Stomach smooth muscle (tissue), 2 donors: ENCODE measurements at regions not wholly inside any gene's neighbourhood (a gene's known extent, or its start where the extent isn't known, plus 50 kb on each side); places are given as distances from the start of the nearest gene placed in this dataset.
"Not testable (repeated sequence)": the region's sequence is repeated elsewhere in the genome, so short reads cannot be mapped to it uniquely, and the experiment has no call there.

Experiments
- H3K27ac ChIP-seq: one replicate; pipeline ENCODE4 v1.7.0; 2013; ENCODE audit warnings: mild to moderate bottlenecking, low read length, inconsistent platforms
- H3K27me3 ChIP-seq, 2 donors: one replicate each; pipeline ENCODE4 v1.7.0; 2013; ENCODE audit warnings: low read length in 2 of 2; ENCODE audit not compliant: insufficient read depth in 2 of 2, control insufficient read depth in 1 of 2
- H3K36me3 ChIP-seq, 2 donors: one replicate each; pipeline ENCODE4 v1.7.0; 2013; ENCODE audit warnings: low read length in 2 of 2; ENCODE audit not compliant: control insufficient read depth in 2 of 2, insufficient read depth in 2 of 2
- H3K4me1 ChIP-seq: one replicate; pipeline ENCODE4 v1.7.0; 2013; ENCODE audit warnings: low read length; ENCODE audit not compliant: control insufficient read depth, insufficient read depth
- H3K4me3 ChIP-seq, 2 donors: one replicate each; pipeline ENCODE4 v1.7.0; 2013; ENCODE audit warnings: low read length in 2 of 2
- H3K9ac ChIP-seq, 2 donors: one replicate each; pipeline ENCODE4 v1.7.0; 2013; ENCODE audit warnings: low read length in 2 of 2, mild to moderate bottlenecking in 1 of 2
- H3K9me3 ChIP-seq, 2 donors: one replicate each; pipeline ENCODE4 v1.7.0; 2013; ENCODE audit warnings: low read length in 2 of 2; ENCODE audit not compliant: control insufficient read depth in 2 of 2
- donor health status: healthy.
- donor health status: Pancreatic carcinoma.

DNA sequence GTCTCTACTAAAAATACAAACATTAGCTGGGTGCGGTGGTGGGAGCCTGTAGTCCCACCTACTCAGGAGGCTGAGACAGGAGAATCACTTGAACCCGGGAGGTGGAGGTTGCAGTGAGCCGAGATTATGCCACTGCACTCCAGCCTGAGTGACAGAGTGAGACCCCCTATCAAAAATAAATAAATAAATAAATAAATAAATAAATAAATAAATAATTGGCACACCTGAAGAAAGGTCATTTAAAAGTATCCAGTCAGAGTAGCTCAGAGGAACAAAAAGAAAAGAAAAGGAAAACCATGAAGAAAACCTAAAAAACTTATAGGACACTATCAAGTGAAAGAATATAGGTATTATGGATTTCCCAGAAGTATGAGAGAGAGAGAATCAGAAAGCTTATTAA, 330.1 kb upstream of the AR start:
- H3K27me3 ChIP-seq, H3K9me3 ChIP-seq, H3K9ac ChIP-seq, H3K27ac ChIP-seq, H3K4me3 ChIP-seq, H3K36me3 ChIP-seq, H3K4me1 ChIP-seq: not testable (repeated sequence)

DNA sequence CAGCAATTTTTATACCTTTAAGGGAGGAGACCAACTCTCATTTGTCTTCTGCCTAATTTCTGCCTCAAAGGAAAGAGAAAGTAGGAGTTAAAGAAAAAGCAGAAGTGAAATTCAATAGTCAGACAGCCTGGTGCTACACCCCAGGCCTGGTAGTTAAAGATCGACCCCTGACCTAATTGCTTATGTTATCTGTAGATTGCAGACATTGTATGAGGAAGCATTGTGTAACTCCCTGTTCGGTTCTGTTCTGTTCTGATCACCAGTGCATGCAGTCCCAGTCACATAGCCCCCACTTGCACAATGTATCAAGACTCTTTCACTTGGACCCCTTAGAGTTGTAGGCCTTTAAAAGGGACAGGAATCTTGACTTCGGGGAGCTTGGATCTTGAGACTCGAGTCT, 335.9 kb upstream of the AR start:
- H3K27ac ChIP-seq = no peak overlapping the region
- H3K36me3 ChIP-seq = no peaks in the 10 kb centered on the region
- no peaks in the 10 kb centered on the region for H3K9me3 ChIP-seq
- H3K4me3 ChIP-seq = no peak overlapping the region
- H3K9ac ChIP-seq = no peak overlapping the region
- H3K4me1 ChIP-seq = no peaks in the 10 kb centered on the region
- H3K27me3 ChIP-seq = no peaks in the 10 kb centered on the region

DNA sequence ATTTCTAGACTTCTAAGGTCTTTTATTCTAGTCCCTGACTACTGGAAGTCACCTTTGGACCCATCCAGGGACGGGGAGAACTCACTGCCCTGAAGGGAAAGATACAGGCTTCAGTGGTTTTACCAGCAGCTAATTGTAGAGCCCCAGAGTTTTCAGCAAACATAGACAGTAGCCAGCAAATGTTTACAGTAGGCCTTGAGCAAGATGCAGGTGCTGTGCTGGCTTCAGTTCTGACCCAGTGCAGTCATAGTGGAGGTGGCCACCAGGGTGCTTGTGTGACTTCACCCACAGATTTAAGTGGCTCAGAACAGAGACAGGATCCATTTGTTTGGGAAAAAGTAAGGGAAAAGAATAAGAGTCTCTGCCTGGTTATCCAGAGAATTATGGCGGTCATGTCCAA, 384.4 kb upstream of the AR start:
- H3K9ac ChIP-seq = no peak overlapping the region
- H3K36me3 ChIP-seq = no peaks in the 10 kb centered on the region
- H3K9me3 ChIP-seq = no peaks in the 10 kb centered on the region
- H3K4me3 ChIP-seq = no peak overlapping the region
- no peaks in the 10 kb centered on the region for H3K4me1 ChIP-seq
- no peaks in the 10 kb centered on the region for H3K27me3 ChIP-seq
- H3K27ac ChIP-seq = no peak overlapping the region

DNA sequence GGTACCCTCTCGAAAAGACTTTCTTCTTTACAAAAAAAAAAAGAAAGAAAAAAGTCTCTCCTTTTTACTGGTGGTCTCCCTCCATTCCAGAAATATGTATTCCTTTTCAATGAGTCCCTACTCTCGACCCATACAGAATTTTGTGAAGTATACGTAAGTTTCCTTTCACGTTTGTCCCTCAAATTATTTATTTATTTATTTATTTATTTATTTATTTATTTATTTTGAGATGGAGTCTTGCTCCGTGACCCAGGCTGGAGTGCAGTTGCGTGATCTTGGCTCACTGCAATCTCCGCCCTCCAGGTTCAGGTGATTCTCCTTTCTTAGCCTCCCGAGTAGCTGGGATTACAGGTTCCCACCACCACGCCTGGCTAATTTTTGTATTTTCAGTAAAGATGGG, 429.2 kb upstream of the AR start:
- Histone ChIP-seq H3K4me3 (no peak overlapping the region), H3K9ac (no peak overlapping the region), H3K9me3 (peaks cover 0 to 4% of the 10 kb centered on the region in 2 donors), H3K27ac (no peak overlapping the region), H3K4me1 (no peaks in the 10 kb centered on the region), H3K27me3 (no peaks in the 10 kb centered on the region), H3K36me3 (no peaks in the 10 kb centered on the region)

DNA sequence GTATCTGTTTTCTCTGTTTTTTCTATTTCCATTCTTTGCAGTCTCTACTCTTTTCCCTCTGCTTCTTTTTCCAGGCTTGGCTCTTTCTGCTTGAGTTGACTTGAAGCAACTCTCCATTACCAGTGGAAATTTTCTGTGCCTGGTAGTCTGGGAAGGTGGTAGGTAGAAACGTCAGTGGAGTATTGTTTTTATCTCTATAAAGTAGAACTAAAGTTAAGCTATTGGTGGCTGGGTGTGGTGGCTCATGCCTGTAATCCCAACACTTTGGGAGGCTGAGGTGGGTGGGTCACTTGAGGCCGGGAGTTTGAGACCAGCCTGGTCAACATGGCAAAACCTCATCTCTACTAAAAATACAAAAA, 438.1 kb upstream of the AR start:
- Histone ChIP-seq H3K9ac (no peak overlapping the region), H3K36me3 (no peaks in the 10 kb centered on the region), H3K27me3 (no peaks in the 10 kb centered on the region), H3K4me3 (no peak overlapping the region), H3K4me1 (no peaks in the 10 kb centered on the region), H3K9me3 (no peaks in the 10 kb centered on the region), H3K27ac (no peak overlapping the region)

DNA sequence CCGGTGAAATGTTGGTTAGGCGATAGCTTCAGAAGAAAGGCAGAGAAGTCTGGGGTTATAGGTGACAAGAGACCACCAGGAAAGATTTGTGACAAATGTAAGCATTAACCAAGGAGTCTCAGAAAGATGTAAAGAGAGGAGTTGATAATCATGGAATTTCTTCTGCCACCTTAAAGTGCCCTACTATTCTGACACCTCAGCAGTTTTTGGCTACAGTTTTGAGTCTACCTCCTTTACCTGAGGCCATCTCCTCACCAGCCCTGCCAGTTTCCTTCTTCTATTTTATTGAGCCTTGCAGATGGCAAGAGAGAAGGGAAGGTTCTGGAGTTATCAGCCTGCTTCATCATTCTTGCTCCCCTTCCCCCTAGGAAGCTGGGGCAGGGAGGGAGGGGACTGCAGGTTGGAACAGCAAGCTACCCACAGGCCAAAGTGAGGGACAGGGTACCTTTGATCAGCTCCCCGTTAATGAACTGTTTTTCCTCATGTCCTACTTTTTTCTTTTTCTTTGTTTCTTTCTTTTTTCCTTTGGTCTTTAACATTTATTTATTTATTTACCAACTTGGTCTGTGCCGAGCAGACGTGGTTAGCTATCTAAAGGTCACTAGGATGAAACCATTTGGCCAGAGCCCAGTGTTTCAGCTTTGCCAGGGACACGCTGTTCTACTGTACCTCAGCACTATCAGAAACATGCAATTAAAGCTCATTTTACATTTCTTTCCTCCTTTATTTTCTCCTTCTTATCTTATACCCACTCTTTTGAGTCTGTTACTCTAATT, 438.7 kb upstream of the AR start:
- Histone ChIP-seq H3K9ac (no peak overlapping the region), H3K9me3 (no peaks in the 10 kb centered on the region), H3K27ac (no peak overlapping the region), H3K4me3 (no peak overlapping the region), H3K4me1 (no peaks in the 10 kb centered on the region), H3K36me3 (no peaks in the 10 kb centered on the region), H3K27me3 (no peaks in the 10 kb centered on the region)

DNA sequence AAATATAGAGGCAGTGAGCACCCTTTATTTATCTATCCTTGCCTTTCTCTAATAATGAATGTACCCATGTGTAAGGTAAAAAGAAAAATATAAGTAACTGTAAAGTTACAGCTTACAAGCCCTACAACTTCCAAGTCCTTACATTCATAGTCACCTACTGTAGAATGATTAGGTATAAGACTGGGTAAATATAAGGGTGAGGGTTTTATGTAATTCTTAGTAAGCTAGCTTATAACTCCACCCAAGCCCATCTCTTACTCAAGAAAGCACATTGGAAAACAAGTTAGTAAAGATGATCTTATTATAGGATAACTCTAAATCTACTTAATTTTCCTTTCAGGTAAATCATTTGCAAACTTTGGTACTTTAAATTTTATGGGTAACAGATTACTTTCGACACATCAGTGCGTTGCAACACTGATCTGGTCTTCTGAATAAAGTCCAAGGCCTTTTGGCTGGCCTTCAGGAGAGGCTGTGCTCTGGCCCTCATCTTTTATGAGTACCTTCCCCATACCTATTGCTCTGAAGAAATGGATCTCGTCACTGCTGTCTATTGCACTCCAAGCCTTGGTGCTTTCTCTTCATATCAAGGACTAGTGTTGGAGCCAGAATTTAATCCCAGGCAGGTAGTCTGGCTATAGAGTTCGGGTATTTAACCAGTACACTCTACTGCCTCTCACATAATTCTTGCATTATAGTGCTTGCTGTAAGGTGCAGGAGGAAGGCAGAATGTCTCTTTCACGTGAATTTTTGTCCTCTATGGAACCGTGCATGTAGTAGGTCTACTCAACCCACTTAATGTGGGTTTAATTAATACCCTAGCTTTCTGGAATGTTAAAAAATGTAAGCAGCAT, 443.6 kb upstream of the AR start:
- Histone ChIP-seq H3K27ac (no peak overlapping the region), H3K36me3 (no peaks in the 10 kb centered on the region), H3K9ac (no peak overlapping the region), H3K4me1 (no peaks in the 10 kb centered on the region), H3K27me3 (no peaks in the 10 kb centered on the region), H3K9me3 (no peaks in the 10 kb centered on the region), H3K4me3 (no peak overlapping the region)

DNA sequence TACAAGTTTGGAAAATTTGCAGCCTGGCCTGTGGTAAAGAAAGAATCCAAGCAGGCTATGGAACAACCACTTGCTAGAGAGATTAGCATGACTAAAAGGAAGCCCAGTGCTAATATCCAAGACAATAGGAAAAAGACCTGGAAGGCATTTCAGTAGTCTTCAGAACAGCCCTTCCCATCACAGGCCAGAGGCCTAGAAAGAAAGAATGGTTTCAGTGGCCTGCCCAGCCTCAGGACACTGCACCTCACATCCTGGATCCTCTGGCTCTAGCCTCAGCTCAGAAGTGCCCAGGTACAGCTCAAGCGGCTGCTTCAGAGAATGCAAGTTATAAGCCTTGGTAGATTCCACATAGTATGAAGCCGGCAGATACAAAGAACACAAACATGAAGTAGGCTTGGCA, 449.8 kb upstream of the AR start:
- Histone ChIP-seq H3K4me1 (no peaks in the 10 kb centered on the region), H3K27ac (no peak overlapping the region), H3K36me3 (no peaks in the 10 kb centered on the region), H3K9ac (no peak overlapping the region), H3K9me3 (no peaks in the 10 kb centered on the region), H3K27me3 (no peaks in the 10 kb centered on the region), H3K4me3 (no peak overlapping the region)

DNA sequence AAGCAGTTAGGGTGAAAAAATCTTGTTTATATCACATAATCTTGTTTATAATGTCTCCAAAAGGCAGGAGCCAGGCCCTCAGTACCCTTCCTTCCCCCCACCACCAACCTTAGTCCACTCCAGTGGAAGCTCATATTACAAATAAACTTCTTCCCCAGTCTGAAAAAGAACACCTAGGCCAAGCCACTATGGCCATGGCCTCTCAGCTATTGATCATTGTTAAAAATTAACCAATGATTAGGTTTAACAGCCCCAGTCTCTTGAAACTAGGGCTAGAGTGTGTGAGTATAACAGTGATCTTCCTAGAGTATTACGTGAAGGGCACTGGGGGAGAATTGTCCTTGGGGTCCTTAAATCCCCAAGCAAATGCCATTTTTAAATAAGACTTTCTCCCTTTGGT, 411.9 kb upstream of the EDA2R start:
- H3K9ac ChIP-seq = no peak overlapping the region

DNA sequence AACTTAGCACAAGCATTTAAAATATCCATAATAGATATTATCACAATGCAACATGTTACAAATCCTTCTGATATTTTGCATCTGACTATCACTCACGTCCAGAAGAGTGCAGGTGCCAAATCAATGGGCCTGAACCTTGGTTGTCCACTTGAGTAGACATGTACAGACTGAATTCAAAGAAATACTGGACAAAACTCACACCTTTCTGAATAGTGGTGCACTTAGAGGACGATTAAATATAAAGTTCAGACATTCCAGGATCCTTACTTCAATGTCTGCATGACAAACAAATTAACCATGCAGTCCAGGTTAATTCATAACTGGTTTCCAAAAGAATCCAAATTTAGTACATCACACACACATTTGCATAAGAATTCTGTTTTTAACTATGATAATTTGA, 406.0 kb upstream of the EDA2R start:
- H3K27ac ChIP-seq = no peak overlapping the region
- H3K9ac ChIP-seq = no peak overlapping the region
- no peaks in the 10 kb centered on the region for H3K36me3 ChIP-seq
- H3K27me3 ChIP-seq = no peaks in the 10 kb centered on the region
- no peaks in the 10 kb centered on the region for H3K4me1 ChIP-seq
- H3K4me3 ChIP-seq = no peak overlapping the region
- no peaks in the 10 kb centered on the region for H3K9me3 ChIP-seq

More for the DNA sequence above, 411.9 kb upstream of the EDA2R start:
- Histone ChIP-seq H3K27ac (no peak overlapping the region), H3K27me3 (no peaks in the 10 kb centered on the region), H3K4me1 (no peaks in the 10 kb centered on the region), H3K9me3 (no peaks in the 10 kb centered on the region), H3K4me3 (no peak overlapping the region), H3K36me3 (no peaks in the 10 kb centered on the region)

DNA sequence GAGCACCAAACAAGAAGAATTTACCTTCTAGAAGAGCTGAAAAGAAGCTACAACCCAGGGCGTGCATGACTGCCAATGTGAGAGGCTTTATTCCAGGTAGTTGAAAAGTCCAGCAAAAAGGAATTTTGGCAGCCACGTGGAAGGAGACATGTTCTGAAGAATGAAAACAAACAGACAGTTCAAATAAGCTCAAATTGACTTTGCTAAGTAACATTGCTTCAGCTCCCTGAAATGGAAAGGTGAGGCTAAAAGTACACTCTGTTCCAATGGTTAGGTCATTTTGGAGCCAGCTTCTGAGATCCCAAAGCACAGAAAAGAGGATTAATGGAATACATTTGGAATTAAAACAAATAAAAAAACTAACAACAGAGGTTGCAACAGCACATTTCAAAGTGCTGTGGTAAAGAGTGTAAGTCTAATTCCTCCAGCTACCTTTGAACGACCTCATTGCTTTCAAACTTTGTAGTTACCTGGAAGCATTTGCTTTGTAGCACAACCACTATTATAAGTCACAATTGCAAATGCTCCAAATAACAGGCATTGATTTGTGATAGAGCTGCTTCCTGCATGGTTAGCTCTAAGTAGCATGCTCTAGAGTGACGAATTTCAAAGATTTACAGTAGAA, 405.3 kb upstream of the EDA2R start:
- Histone ChIP-seq H3K4me1 (no peaks in the 10 kb centered on the region), H3K27me3 (no peaks in the 10 kb centered on the region), H3K36me3 (no peaks in the 10 kb centered on the region), H3K9ac (no peak overlapping the region), H3K27ac (no peak overlapping the region), H3K9me3 (no peaks in the 10 kb centered on the region), H3K4me3 (no peak overlapping the region)
